Midbrain (tissue), 1 donor: ENCODE measurements at regions not wholly inside any gene's neighbourhood (a gene's known extent, or its start where the extent isn't known, plus 50 kb on each side); places are given as distances from the start of the nearest gene placed in this dataset.
"Not testable (repeated sequence)": the region's sequence is repeated elsewhere in the genome, so short reads cannot be mapped to it uniquely, and the experiment has no call there.

ENCODE experiments used
- DNase-seq: peaks from one replicate; lab custom pipeline; 2025; lab: John Stamatoyannopoulos, UW

DNA sequence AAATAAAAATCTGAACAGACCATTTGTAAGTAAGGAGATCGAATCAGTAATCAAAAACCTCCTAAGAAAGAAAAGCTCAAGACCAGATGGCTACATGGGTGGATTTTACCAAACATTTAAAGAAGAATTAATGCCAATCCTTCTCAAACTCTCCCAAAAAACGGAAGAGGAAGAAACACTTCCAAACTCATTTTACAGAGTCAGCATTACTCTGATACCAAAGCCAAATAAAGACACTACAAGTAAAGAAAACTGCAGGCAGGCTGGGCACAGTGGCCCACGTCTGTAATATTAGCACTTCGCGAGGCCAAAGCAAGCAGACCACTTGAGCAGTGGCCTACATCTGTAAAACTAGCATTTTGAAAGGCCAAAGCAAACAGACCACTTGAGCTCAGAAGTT lies 159.8 kb downstream of the DPY19L2 start:
- no peak for DNase-seq

DNA sequence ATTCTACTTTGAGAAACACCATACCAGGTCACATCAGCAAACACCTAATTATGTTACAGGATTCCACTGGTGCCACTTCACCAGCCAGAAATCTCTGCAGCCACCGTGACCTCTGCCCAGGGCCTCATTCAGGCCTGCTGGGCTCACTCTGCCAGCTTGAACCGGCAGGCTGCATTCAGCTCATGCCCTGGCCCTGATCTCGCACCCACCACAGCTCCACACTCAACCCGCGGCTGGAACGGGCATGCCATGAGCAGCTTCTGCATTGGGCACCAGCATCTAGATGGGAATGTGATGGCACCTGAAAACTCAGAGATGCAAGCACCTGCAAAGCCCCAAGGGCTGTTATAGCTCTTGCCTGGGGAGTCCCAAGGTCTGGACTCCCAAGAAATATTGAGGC lies 168.7 kb downstream of the DPY19L2 start:
- DNase-seq, result no peak

- DNase-seq, result no peak
Measured at GRCh38 chr12:63498239-63498638, 170.1 kb downstream of the DPY19L2 start.

DNA sequence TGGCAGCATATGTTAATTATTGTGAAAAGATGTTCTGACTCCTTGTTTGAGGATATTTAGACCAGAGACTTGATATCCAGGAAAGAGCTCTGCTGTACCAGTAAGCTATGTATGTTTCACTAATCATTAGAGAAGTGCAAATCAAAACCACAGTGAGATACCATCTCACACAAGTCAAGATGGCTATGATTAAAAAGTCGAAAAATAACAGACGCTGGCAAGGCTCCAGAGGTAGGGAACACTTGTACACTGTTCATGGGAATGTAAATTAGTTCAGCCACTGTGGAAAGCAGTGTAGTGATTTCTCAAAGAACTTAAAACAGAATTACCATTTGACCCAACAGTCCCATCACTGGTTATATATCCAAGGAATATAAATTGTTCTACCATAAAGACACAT lies 171.6 kb downstream of the DPY19L2 start:
- no peak for DNase-seq

DNA sequence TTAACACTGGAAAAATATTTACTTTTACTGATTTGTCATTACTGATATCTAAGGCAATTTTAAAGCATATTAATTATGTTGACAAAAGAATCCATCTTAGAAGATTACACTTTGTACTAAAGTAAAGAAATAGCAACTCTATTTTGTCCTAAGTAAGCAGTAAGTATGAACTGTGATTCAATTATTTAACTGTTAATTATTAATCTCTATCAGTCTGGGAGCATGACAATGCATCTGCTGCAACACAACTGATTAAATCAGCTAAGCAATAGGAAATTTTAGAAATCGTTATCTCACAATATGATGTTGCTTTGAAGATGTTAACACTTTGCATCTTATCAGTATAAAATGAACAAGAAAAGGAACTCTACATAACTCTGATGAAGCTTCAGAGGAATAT lies 172.3 kb downstream of the DPY19L2 start:
- DNase-seq, result no peak

DNA sequence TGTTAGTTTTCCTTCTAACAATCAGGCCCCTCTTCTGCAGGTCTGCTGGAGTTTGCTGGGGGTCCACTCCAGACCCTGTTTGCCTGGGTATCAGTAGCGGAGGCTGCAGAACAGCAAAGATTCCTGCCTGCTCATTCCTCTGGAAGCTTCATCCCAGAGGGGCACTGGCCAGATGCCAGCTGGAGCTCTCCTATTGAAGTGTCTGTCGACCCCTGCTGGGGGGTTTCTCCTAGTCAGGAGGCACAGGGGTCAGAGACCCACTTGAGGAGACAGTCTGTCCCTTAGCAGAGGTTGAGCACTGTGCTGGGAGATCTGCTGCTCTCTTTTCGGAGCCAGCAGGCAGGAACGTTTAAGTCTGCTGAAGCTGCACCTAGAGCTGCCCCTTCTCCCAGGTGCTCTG lies 174.9 kb downstream of the DPY19L2 start:
- DNase-seq, result not testable (repeated sequence)

DNA sequence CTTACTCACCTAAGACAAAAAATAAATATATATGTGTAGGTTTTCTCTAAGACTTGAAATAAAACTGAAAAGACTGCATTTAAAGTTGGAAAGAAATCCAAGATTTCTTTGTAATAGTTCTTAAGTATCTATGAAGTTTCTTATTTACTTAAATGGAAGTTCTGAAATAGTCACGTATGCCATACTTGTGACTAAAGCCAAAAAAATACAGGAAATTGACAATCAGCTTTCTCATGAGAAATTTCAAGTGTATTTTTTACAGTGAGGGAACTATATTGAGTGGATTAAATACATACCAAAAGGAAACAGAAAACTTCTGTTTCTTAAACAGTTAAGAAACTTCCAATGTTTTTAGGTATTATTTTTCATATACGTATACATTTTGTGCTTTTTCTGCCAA lies 188.1 kb downstream of the DPY19L2 start:
- DNase-seq, result no peak

- DNase-seq, result no peak
Measured at GRCh38 chr12:63470161-63470560, 198.1 kb downstream of the DPY19L2 start.

DNA sequence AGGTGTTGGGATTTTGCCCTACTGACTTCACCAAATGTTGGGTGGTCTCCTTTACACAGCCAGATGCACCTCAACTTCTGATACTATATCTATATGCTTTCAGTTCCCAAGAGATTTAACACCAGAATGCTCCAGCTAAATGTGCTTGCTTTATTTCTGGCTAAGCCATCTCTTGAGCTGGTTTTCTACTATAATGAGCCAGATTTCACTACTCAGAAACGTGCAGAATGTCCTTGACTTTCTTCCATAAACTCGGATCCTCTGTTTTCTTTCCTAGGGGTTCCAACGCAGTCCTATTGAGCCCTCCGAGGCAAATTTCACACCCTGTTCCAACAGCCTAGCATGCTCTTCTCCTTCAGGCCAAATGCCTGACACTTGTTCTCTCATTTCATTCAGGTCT lies 200.3 kb downstream of the DPY19L2 start:
- no peak for DNase-seq

DNA sequence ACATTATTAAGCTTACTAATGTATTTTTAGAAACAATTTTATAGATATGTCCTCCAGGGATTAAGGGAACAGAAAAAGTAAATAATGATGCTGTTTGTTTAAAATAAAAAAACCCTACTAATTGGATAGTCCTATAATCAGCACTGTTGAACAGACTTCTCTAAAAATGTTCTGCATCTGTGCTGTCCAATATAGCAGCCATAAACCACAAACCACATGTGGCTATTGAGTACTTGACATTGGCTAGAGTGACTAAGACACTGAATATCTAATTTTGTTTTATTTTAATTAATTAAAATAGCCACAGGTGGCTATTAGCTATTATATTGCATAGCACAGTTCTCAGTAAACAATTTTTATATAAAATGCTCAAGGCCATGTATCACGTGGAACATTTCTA lies 210.4 kb downstream of the DPY19L2 start:
- DNase-seq, result no peak

DNA sequence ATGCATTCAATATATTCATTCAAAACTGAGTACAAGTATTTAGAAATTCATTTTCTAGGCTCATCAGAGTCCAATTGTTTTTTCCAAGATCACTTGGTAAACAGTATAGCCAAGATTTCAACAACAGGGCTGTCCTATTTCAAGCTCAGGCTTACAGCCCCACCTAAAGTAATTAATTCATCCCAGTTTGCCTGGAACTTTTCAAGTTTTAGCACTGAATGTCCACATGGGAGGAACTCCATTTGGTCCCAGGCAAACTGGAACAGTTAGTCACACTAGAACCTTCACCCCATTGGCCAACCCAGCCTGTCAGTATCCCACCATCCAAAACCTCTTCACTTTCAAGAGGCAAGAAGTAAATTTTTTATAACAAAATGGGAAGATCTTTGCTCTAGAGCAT lies 210.9 kb downstream of the DPY19L2 start:
- DNase-seq, result no peak

DNA sequence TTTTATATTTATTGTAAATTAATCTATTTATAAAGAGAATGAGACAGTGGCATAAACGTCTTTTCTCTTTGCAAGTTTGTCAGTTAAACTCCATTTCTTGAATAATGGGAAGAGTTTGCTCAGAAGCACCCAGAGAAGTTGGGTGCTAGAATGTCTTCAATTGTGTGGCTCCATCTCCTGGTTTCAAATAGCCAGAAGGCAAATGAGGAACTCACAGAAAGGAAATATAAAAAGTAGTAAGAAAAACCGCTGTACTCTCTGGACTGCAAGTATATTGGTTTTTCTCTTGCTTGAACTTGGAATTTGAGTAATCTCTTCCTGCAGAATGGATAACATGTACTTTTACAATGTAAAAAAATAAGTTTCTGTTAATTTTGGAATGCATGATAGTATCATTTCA lies 217.5 kb downstream of the DPY19L2 start:
- DNase-seq, result no peak

DNA sequence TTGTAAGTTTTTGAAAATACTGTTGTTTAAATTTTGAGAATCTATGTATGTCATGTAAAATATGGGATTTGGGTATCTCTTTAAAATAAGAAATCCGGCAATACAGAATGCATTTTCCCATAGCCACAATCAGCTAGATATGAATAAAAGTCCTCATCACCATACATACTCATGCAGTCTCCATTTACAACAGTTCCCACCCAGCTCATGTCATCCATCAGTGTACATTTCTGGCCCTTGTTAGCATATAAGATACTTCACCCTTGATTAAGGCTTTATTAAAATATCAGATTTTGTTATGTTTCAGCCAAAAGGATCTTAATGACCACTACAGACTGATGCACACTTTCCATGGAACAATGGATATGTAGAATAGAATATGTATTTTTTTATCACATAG lies 218.0 kb downstream of the DPY19L2 start:
- no peak for DNase-seq

GRCh38 chr12:63445224-63445880 lies 222.9 kb downstream of the DPY19L2 start:
- DNase-seq, result no peak

- no peak for DNase-seq
Measured at GRCh38 chr12:63440048-63440447, 228.2 kb downstream of the DPY19L2 start.

- not testable (repeated sequence) for DNase-seq
Measured at GRCh38 chr12:63434384-63434783, 233.9 kb downstream of the DPY19L2 start.

DNA sequence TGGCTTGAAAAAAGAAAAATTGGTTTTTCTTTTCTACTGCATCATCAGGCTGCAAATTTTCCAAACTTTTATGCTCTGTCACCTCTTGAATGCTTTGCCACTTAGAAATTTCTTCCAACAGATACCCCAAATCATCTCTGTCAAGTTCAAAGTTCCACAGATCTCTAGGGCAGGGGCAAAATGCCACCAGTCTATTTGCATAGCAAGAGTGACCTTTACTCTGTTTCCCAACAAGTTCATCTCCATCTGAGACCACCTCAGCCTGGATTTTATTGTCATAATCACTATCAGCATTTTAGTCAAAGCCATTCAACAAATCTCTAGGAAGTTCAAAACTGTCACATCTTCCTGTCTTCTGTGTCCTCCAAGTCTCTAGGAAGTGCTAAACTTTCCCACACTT lies 240.3 kb downstream of the DPY19L2 start:
- DNase-seq, result not testable (repeated sequence)

GRCh38 chr12:63427029-63427428 lies 241.3 kb downstream of the DPY19L2 start:
- not testable (repeated sequence) for DNase-seq

DNA sequence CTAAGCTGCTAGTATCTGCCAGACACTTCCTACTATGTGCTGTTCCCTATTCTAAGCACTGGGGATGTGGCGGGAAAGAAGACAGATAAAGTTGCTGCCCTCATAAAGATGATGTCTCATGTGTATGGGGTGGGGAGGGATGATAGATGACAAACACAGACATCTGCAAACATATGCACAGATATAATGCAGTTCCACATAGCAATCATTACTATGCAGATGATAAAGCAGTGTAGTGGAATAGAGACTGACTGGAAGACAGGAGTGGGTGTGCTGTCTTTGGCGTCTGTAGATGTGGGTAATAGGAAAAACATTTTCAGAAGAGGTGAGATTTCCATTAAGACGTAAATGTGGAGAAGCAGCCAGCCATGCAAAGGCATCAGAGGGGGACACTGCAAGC lies 243.6 kb downstream of the DPY19L2 start:
- DNase-seq, result no peak

DNA sequence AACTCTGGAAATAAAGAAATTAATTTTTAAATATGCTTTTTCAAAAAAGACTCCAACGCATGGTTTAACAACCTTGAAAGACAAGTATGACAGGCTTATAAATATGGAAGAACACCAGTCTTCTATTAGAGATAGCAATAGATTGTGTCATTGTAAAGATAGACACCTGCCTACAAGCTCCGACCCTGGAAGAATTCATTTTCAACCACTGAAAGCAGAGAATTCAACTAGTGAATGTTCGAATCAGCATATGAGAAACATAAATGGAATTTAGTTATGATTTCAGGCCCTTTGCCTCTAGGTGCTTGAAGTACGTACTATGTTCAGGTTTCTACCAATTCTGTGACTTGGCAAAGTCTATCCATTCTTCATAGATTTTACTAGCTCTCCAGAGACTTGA lies 244.5 kb downstream of the DPY19L2 start:
- no peak for DNase-seq

- DNase-seq, result no peak
Measured at GRCh38 chr12:63420206-63420644, 248.1 kb downstream of the DPY19L2 start.

GRCh38 chr12:63419154-63419553 lies 249.1 kb downstream of the DPY19L2 start:
- DNase-seq, result no peak

DNA sequence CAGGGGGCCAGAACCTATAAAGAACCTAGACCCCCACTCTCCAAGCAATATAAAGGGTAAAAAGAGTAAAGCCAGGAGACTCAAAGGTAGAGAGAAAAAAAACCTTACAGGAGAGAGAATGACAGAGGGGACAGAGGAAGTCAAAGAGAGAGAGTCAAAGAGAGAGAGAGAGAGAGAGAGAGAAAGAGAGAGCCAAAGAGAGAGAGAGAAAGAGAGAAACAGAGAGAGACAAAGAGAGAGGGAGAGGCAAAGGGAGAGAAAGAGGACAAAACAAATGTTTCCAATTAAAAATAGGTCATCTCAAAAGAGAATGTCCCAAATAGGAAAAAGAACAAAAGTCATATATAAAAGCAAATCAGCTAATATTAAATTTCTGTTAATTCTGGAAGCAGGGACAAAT lies 251.5 kb downstream of the DPY19L2 start:
- no peak for DNase-seq

GRCh38 chr12:63415357-63415756 lies 252.9 kb downstream of the DPY19L2 start:
- no peak for DNase-seq
